ENCODE measurements at regions not wholly inside any gene's neighbourhood (a gene's known extent, or its start where the extent isn't known, plus 50 kb on each side); places are given as distances from the start of the nearest gene placed in this dataset.
A peak's percentile ranks its signal among the peaks of the same experiment; 100 is the strongest.

DNA sequence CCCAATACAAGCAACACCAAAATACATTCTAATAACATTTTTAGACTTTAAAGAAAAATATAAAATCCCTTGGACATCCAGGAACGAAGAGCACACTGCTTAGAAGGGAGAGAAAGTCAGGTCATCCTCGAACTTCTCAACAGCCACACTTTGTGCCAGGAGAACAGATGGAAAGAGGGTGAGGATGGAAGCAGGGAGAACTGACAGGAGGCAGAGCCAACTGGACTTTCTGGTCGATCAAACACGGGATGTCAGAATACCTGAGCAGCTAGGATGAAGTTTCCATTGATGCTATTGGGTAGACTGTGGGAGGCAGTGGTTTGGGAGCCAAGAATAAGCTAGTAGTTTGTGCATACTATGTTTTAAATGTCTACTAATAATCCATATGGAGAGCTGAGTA lies 111.4 kb downstream of the TOMM20 start:
- 82 to 87% methylated on average over 4 of the region's 4 CpGs for WGBS, 2 donors
- DNase-seq (ENCODE audit: low spot score in 2 of 2), result peak in 1 of 2 donors; percentile 17
- intact Hi-C loops (cut with DNase I; ENCODE audit: low total_unique reads), result no loop called here
- no peak overlapping the region for H3K4me3 ChIP-seq (ENCODE audit: low read depth, poor library complexity, severe bottlenecking)
- TF ChIP-seq, protein P1, sequence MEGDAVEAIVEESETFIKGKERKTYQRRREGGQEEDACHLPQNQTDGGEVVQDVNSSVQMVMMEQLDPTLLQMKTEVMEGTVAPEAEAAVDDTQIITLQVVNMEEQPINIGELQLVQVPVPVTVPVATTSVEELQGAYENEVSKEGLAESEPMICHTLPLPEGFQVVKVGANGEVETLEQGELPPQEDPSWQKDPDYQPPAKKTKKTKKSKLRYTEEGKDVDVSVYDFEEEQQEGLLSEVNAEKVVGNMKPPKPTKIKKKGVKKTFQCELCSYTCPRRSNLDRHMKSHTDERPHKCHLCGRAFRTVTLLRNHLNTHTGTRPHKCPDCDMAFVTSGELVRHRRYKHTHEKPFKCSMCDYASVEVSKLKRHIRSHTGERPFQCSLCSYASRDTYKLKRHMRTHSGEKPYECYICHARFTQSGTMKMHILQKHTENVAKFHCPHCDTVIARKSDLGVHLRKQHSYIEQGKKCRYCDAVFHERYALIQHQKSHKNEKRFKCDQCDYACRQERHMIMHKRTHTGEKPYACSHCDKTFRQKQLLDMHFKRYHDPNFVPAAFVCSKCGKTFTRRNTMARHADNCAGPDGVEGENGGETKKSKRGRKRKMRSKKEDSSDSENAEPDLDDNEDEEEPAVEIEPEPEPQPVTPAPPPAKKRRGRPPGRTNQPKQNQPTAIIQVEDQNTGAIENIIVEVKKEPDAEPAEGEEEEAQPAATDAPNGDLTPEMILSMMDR (IDR thresholded peaks at IDR 0.05), result no peak
- TF ChIP-seq POLR2A (IDR thresholded peaks at IDR 0.05), result no peak

DNA sequence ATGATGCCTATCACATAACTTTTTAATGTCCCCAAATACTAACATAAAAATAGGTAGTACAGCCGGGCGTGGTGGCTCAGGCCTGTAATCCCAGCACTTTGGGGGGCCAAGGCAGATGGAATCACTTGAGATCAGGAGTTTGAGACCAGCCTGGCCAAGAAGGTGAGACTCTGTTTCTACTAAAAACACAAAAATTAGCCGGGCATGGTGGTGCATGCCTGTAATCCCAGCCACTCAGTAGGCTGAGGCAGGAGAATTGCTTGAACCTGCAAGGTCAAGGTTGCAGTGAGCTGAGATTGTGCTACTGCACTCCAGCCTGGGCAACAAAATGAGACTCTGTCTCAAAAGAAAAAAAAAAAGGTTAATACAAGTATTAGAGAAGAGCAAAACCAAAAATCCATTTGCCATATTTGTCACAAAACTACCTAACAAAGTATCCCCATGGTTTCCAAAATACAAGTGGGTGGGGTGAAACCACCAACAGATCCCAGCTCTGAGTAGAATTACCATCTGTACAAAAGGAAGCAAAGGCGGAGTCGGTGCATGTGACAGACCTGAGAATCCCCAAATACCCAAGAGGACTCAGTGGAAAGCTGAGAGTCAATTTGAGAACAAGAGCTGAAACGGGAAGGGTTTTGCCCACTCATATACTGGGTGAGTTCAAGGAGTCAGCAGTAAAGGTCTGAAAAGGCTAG lies 113.2 kb downstream of the TOMM20 start:
- intact Hi-C loops (cut with DNase I; ENCODE audit: low total_unique reads), result no loop called here
- no peak overlapping the region for H3K4me3 ChIP-seq (ENCODE audit: low read depth, poor library complexity, severe bottlenecking)
- no peak for TF ChIP-seq POLR2A (IDR thresholded peaks at IDR 0.05)
- TF ChIP-seq, protein P1 (IDR thresholded peaks at IDR 0.05), result no peak
- DNase-seq (ENCODE audit: low spot score in 2 of 2), result peak in 1 of 2 donors; percentile 68
- WGBS, 2 donors, result 80 to 84% methylated on average over 6 of the region's 6 CpGs

DNA sequence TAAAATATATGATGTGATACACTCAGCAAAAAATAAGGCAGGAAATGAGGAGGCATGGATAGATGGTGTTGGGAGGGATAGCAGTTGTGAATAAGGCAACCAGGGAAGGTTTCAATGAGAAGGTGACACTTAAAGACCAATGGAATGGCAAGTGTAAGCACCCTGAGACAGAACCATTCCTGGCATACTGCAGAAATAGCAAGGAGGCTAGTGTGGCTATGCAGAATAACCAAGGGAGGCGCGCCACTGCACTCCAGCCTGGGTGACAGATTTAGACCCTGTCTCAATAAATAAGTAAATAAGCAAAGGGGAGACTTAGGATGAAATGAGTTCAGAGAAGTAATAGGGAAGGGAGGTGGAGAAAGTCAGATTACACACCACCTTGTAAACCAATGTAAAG lies 113.9 kb downstream of the TOMM20 start:
- TF ChIP-seq POLR2A (IDR thresholded peaks at IDR 0.05), result no peak
- TF ChIP-seq, protein P1 (IDR thresholded peaks at IDR 0.05), result no peak
- no peak overlapping the region for H3K4me3 ChIP-seq (ENCODE audit: low read depth, poor library complexity, severe bottlenecking)
- intact Hi-C loops (cut with DNase I; ENCODE audit: low total_unique reads), result no loop called here
- WGBS, 2 donors, result 95 to 100% methylated on average over 2 of the region's 2 CpGs
- DNase-seq (ENCODE audit: low spot score in 2 of 2), result peak in 1 of 2 donors; percentile 20

DNA sequence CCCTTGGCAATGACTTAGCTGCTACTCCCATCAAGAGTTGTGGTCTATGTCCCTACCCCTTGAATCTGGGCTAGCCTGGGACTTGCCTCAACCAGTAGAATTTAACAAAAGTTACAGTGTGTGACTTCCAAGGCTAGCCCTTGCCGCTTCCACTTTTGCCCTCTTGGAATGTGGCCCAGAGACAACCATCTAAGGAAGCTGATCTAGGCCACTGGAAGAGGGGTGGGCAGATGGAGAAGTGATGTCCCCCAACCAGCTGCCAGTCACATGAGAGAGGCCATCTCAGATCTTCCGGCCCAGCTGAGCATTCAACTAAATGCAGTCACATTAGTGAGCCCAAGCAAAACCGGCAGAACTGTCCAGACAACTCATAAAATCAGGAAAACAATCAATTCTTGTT lies 115.1 kb downstream of the TOMM20 start:
- TF ChIP-seq POLR2A (IDR thresholded peaks at IDR 0.05), result no peak
- TF ChIP-seq, protein P1 (IDR thresholded peaks at IDR 0.05), result no peak
- H3K4me3 ChIP-seq (ENCODE audit: low read depth, poor library complexity, severe bottlenecking), result no peak overlapping the region
- WGBS, 2 donors, result 88 to 90% methylated on average over 3 of the region's 3 CpGs
- intact Hi-C loops (cut with DNase I; ENCODE audit: low total_unique reads), result no loop called here
- peak; percentile 41 to 84 for DNase-seq (ENCODE audit: low spot score in 2 of 2)

DNA sequence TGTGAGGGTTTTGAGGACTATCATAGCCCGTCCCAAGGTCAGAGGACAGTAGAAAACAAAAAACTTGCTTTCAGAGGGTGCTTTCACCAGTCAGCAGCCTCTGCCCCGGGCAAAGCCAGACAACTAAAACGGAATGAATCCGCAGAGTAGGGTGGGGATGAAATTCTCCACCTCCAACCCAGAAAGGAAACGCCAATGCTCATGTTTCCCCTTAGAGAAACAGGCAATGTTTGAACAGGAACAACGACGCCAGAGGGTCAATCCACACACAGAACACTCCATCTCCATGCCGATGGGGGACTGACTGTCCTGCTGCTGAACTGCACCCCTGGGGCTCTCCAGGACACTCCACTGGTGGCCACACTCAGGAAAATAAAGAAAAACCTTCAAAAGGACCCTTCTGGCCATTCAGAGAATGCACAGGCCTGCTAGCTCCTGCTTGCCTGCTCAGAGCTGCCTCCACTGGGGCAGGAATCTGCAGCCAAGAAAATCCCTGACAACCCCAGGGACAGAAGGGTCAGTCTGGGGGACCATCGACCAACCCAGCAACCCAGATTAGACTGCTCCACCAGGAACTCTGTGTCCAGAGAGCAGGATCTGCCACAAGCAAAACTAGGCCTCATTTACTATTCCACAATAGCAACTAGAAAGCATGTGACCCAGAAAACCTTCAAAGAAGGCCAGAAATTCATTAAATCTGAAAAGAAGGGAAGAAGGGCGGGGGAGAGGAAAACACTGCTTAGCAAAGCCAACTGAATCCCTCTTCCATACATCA lies 116.0 kb downstream of the TOMM20 start:
- intact Hi-C loops (cut with DNase I; ENCODE audit: low total_unique reads), result no loop called here
- no peak overlapping the region for H3K4me3 ChIP-seq (ENCODE audit: low read depth, poor library complexity, severe bottlenecking)
- 74 to 77% methylated on average over 10 of the region's 10 CpGs for WGBS, 2 donors
- TF ChIP-seq, protein P1 (IDR thresholded peaks at IDR 0.05), result no peak
- no peak for TF ChIP-seq POLR2A (IDR thresholded peaks at IDR 0.05)
- no peak for DNase-seq (ENCODE audit: low spot score in 2 of 2)
